Endothelial cell of umbilical vein (primary cell): ENCODE measurements at regions not wholly inside any gene's neighbourhood (a gene's known extent, or its start where the extent isn't known, plus 50 kb on each side); places are given as distances from the start of the nearest gene placed in this dataset.

Source experiments
- BruUV-seq: library from RNA; stranded (reverse); fragments of 400-500 nt; replicated peaks from 2 replicates; lab custom pipeline; 2021; lab: Mats Ljungman, UMichigan
- CTCF ChIA-PET: fragments of 300-600, 350-600 bp; sonication (Branson Sonifier 250); formaldehyde crosslinking; loops from one replicate; lab custom pipeline; 2021; ENCODE audit warnings: antibody characterized with exemption, inconsistent platforms; lab: Charles Lee
- POLR2A ChIA-PET: fragments of 300-600, 350-600 bp; sonication (Branson Sonifier 250); formaldehyde crosslinking; loops from one replicate; lab custom pipeline; 2021; ENCODE audit warnings: antibody characterized with exemption, inconsistent platforms; lab: Charles Lee
- DNase-seq: peaks from one replicate; pipeline ENCODE4 v3.0.0-alpha.2; 2011; ENCODE audit warnings: low read depth, low spot score
- FAIRE-seq: peaks from 2 replicates; lab custom pipeline; 2011; peaks lifted over from hg19 to GRCh38; lab: Jason Lieb, UNC
- H2AFZ ChIP-seq: 2 replicates; pipeline ENCODE4 v1.6.0; 2012; ENCODE audit warnings: low read depth, low read length, control low read depth, inconsistent platforms
- H3K27ac ChIP-seq: 2 replicates; pipeline ENCODE4 v1.5.1; 2011; ENCODE audit warnings: low read depth, mild to moderate bottlenecking, control low read depth, low read length, moderate library complexity; ENCODE audit not compliant: insufficient read depth
- H3K27me3 ChIP-seq, 2 experiments: 2 replicates each; pipeline versions ENCODE4 v1.6.0 to v1.6.1; 2011; ENCODE audit warnings: low read length in 2 of 2, mixed read lengths in 1 of 2; ENCODE audit not compliant: control insufficient read depth in 2 of 2, insufficient read depth in 2 of 2
- H3K36me3 ChIP-seq, 2 experiments: 2 replicates in 1 of 2; 3 replicates in 1 of 2; pipeline ENCODE4 v1.5.1; 2011; ENCODE audit warnings: low read length in 2 of 2, mild to moderate bottlenecking in 1 of 2, moderate library complexity in 1 of 2; ENCODE audit not compliant: control insufficient read depth in 2 of 2, insufficient read depth in 2 of 2; ENCODE audit errors: extremely low read depth in 1 of 2
- H3K4me1 ChIP-seq: 3 replicates; pipeline ENCODE4 v1.5.1; 2011; ENCODE audit warnings: mild to moderate bottlenecking, low read length; ENCODE audit not compliant: control insufficient read depth, insufficient read depth; ENCODE audit errors: extremely low read depth
- H3K4me2 ChIP-seq: 2 replicates; pipeline ENCODE4 v1.6.1; 2011; ENCODE audit warnings: low read length, control low read depth, mixed read lengths; ENCODE audit not compliant: insufficient read depth
- H3K4me3 ChIP-seq, 3 experiments: fragments of 200-600 bp in 1 of 3; sonication (generic), shearing (Covaris generic) in 1 of 3; replicated peaks in 1 of 3; 2 replicates each; pipeline ENCODE4 v1.5.1; 2011 to 2016; ENCODE audit warnings: control low read depth in 3 of 3, low read length in 3 of 3, mild to moderate bottlenecking in 2 of 3, inconsistent platforms in 1 of 3, low read depth in 1 of 3, moderate library complexity in 1 of 3; ENCODE audit not compliant: insufficient read depth in 1 of 3
- H3K79me2 ChIP-seq: 2 replicates; pipeline ENCODE4 v1.6.0; 2012; ENCODE audit warnings: low read length, inconsistent platforms; ENCODE audit not compliant: control insufficient read depth, insufficient read depth
- H3K9ac ChIP-seq: replicated peaks from 2 replicates; pipeline ENCODE3; 2011; ENCODE audit warnings: low read length, control low read depth; ENCODE audit not compliant: insufficient read depth; ENCODE audit errors: extremely low read depth
- H3K9me1 ChIP-seq: replicated peaks from 3 replicates; pipeline ENCODE4 v1.6.0; 2011; ENCODE audit warnings: mild to moderate bottlenecking, low read length; ENCODE audit not compliant: control insufficient read depth, insufficient read depth; ENCODE audit errors: extremely low read depth
- H3K9me3 ChIP-seq: replicated peaks from 2 replicates; pipeline ENCODE4 v1.5.1; 2012; ENCODE audit warnings: low read length, inconsistent platforms; ENCODE audit not compliant: control insufficient read depth, insufficient read depth
- H4K20me1 ChIP-seq: replicated peaks from 2 replicates; pipeline ENCODE3; 2011; ENCODE audit warnings: mild to moderate bottlenecking, low read length; ENCODE audit not compliant: control insufficient read depth, insufficient read depth; ENCODE audit errors: extremely low read depth
- CTCF ChIP-seq, 2 donors: IDR thresholded peaks; 1 replicate in 1 of 2; 2 replicates in 1 of 2; pipeline ENCODE4 v1.5.1; 2011; ENCODE audit warnings: low read length in 2 of 2, mild to moderate bottlenecking in 2 of 2, moderate library complexity in 2 of 2, control low read depth in 1 of 2, inconsistent platforms in 1 of 2, low read depth in 1 of 2; ENCODE audit not compliant: insufficient read depth in 1 of 2; ENCODE audit errors: extremely low read depth in 1 of 2
- EZH2 ChIP-seq: IDR thresholded peaks from 2 replicates; pipeline ENCODE4 v1.6.1; 2012; ENCODE audit warnings: borderline replicate concordance, low read depth, mild to moderate bottlenecking, moderate library complexity, low read length, inconsistent platforms; ENCODE audit not compliant: severe bottlenecking
- FOS ChIP-seq: IDR thresholded peaks from 2 replicates; pipeline ENCODE4 v1.6.1; 2011; ENCODE audit warnings: mild to moderate bottlenecking, low read length, moderate library complexity, borderline replicate concordance; ENCODE audit not compliant: insufficient read depth
- GATA2 ChIP-seq: IDR thresholded peaks from 2 replicates; pipeline ENCODE4 v1.7.0; 2011; ENCODE audit warnings: low read depth, mild to moderate bottlenecking, moderate library complexity, mixed read lengths, low read length; ENCODE audit not compliant: insufficient read length, insufficient read depth
- JUN ChIP-seq: IDR thresholded peaks from 2 replicates; pipeline ENCODE4 v1.6.1; 2011; ENCODE audit warnings: borderline replicate concordance, low read depth; ENCODE audit not compliant: insufficient read length, insufficient read depth
- MYC ChIP-seq: IDR thresholded peaks from one replicate; pipeline ENCODE4 v1.6.1; 2011; ENCODE audit warnings: mild to moderate bottlenecking, low read depth, low read length
- POLR2A ChIP-seq: IDR thresholded peaks from 2 replicates; pipeline ENCODE4 v1.6.1; 2012; ENCODE audit warnings: low read depth, mild to moderate bottlenecking, control low read depth, low read length
- POLR2AphosphoS5 ChIP-seq: IDR thresholded peaks from 2 replicates; pipeline ENCODE4 v1.6.1; 2012; ENCODE audit warnings: low read depth, mild to moderate bottlenecking, control low read depth, low read length, moderate library complexity; ENCODE audit not compliant: insufficient read depth
- dilution Hi-C: fragments of 300-500 bp; cut with MboI; formaldehyde crosslinking; loops from one replicate; pipeline ENCODE4 v1.15.0; 2019; ENCODE audit warnings: low sequenced_read_pairs; ENCODE audit not compliant: extremely low pct_ligation_motif_present
- intact Hi-C: fragments of 100-400 bp; cut with micrococcal nuclease; formaldehyde crosslinking; loops from one replicate; pipeline ENCODE4 v1.10.0; 2022
- TF ChIP-seq, protein P1 (sequence below): IDR thresholded peaks from 2 replicates; pipeline ENCODE4 v1.6.1; 2011; ENCODE audit not compliant: insufficient read depth, insufficient read length

DNA sequence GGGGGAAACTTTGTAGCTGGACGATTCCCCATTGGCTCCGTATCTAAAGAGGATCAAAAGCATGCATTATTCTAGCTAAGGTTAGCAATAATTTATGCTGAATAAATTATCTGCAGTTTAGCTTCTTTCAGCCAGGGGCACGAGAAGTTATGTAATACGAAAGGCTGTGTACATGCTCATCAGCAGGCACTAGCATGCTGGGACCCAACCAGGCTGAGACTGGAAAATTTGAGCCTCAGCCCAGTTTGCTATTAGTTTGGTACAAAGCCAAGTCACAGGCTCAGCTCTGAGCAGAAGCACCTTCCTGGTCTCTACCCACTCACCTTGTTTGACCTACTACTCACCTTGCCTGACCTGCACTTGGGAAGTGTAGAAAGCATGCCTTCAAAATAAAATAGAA, 328.1 kb upstream of the ARID1B start:
- intact Hi-C loops (no loop called here), dilution Hi-C loops (no loop called here)
- Histone ChIP-seq H3K9ac (no peak overlapping the region), H3K4me3 (no peak overlapping the region), H3K27ac (no peak overlapping the region), H3K27me3 (no peaks in the 10 kb centered on the region), H3K9me1 (no peaks in the 10 kb centered on the region), H3K79me2 (no peaks in the 10 kb centered on the region), H2AFZ (no peak overlapping the region), H3K4me1 (no peaks in the 10 kb centered on the region), H3K4me2 (no peak overlapping the region), H4K20me1 (no peaks in the 10 kb centered on the region), H3K36me3 (no peaks in the 10 kb centered on the region), H3K9me3 (no peaks in the 10 kb centered on the region)
- no TSS peak for BruUV-seq
- POLR2A ChIA-PET = no interaction called here
- CTCF ChIA-PET = interaction anchor here (1.0 to 1.2 kb wide), 2 partner anchors 11 to 65 kb away, joined by 3 to 4 read pairs; no protein-coding TSS in a partner anchor
- DNase-seq (no peak), FAIRE-seq (no peak)
- TF ChIP-seq POLR2A (no peak), FOS (no peak), POLR2AphosphoS5 (no peak), CTCF (IDR thresholded peaks at IDR 0.05; ENCODE audit: extremely low read depth in 1 of 2, insufficient read depth in 1 of 2, low read depth in 1 of 2, low read length in 2 of 2) (no peak), JUN (no peak), EZH2 (no peak), GATA2 (no peak), MYC (no peak)
- TF ChIP-seq, protein P1, sequence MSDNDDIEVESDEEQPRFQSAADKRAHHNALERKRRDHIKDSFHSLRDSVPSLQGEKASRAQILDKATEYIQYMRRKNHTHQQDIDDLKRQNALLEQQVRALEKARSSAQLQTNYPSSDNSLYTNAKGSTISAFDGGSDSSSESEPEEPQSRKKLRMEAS = no peak
